Muscle of leg (tissue), 3 donors: ENCODE measurements at regions not wholly inside any gene's neighbourhood (a gene's known extent, or its start where the extent isn't known, plus 50 kb on each side); places are given as distances from the start of the nearest gene placed in this dataset.

Experiments used
- DNase-seq: peaks from one replicate; pipeline ENCODE4 v3.0.0; 2013
- H3K27ac ChIP-seq: one replicate; pipeline ENCODE4 v1.5.1; 2013; ENCODE audit warnings: mild to moderate bottlenecking, low read length, control low read depth
- H3K27me3 ChIP-seq: one replicate; pipeline ENCODE4 v1.6.1; 2013; ENCODE audit warnings: low read length; ENCODE audit not compliant: control insufficient read depth, insufficient read depth
- H3K36me3 ChIP-seq: one replicate; pipeline ENCODE4 v1.6.1; 2013; ENCODE audit warnings: low read length; ENCODE audit not compliant: control insufficient read depth, insufficient read depth
- H3K4me1 ChIP-seq: one replicate; pipeline ENCODE4 v1.6.1; 2013; ENCODE audit warnings: low read length; ENCODE audit not compliant: control insufficient read depth, insufficient read depth
- H3K4me3 ChIP-seq: one replicate; pipeline ENCODE4 v1.5.1; 2013; ENCODE audit warnings: low read length, control low read depth
- H3K9me3 ChIP-seq: replicated peaks from 2 replicates; pipeline ENCODE4 v1.6.1; 2013; ENCODE audit warnings: low read depth, low read length; ENCODE audit not compliant: control insufficient read depth
- WGBS: methylation state at CpG from one replicate; pipeline ENCODE4 v1.1.5; 2013; ENCODE audit warnings: missing lambda C conversion rate; ENCODE audit not compliant: insufficient coverage; 5-methylcytosine and 5-hydroxymethylcytosine counted together

DNA sequence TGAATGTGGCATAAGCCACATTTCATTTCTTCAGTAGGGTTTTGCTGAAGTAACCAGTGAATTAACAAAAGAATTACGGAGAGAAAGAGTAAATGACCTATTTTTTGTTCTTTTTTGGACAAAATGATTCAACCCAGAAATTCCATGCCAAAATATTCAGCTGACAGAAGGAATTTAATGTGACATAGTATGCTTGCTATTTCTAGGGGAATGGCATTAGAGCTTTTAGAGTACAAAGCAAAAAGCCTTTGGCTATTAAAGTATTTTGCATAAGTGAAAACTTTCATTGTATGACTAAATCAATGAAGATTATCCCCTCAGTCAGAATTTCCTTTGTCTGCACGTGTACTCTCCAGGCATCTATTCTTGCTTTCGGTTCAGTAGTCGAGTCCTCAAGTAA is 465.3 kb downstream of the COG6 start:
- no peak overlapping the region for H3K27ac ChIP-seq
- no peak overlapping the region for H3K4me3 ChIP-seq
- DNase-seq = peak; percentile 61
- H3K27me3 ChIP-seq = no peaks in the 10 kb centered on the region
- no peaks in the 10 kb centered on the region for H3K36me3 ChIP-seq
- WGBS = no CpG with 5 or more reads among the region's 4 CpGs
- H3K4me1 ChIP-seq = peaks cover 10% of the 10 kb centered on the region
- H3K9me3 ChIP-seq = peaks cover 4% of the 10 kb centered on the region

DNA sequence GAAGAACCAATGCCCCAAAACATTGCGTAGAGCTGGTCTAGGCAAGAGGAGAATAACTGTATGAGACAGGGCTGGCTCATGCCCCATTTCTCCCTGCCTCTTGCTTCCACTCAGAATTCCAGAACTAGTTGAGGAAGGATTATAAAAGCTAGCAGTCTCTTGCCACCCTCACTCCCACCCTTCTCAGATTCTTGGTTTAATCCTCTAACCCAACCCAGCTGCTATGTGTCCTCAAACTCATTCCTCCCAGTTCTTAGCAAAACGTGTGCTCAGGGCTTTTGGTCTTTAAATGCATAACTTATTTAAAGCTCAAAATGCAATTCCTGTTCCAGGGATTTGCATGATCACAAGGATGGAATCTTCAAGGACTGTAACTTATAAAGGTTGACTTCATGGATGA is 466.3 kb downstream of the COG6 start:
- Histone ChIP-seq H3K27ac (no peak overlapping the region), H3K27me3 (no peaks in the 10 kb centered on the region), H3K9me3 (peaks cover 4% of the 10 kb centered on the region), H3K36me3 (no peaks in the 10 kb centered on the region), H3K4me3 (no peak overlapping the region), H3K4me1 (peaks cover 19% of the 10 kb centered on the region)
- WGBS = no CpG with 5 or more reads among the region's 2 CpGs
- peak; percentile 40 for DNase-seq

DNA sequence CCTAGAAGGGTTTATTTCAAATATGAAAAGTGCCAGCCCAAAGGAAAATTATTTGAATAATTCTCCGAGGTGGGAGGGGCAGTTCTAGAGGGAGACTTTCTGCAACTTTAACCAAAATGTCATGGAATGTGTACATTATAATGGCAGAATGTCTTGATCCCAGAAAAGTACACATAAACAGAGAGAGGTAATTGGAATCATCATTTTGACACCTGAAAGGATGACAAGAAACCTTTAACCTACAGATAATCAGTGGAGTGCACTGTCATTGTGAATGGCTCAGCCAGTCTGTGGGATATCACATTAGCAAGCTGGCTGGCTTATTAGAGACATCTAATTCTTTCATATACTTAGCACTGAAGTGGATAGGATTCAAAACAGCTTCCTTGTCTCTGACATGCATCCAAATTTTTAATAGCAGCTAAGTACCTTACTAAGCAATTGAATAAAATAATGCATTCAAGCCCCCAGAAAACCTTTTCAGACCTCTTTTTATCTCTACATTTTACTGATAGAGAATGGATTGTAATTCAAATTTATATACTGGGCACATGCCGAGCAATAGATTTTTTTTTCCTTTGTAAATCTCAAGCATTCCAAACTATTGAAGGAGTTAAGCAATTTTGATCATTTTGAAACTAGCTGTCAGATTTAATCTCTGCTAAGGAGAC is 468.6 kb downstream of the COG6 start:
- H3K27me3 ChIP-seq = no peaks in the 10 kb centered on the region
- peaks cover 19% of the 10 kb centered on the region for H3K4me1 ChIP-seq
- peaks cover 4% of the 10 kb centered on the region for H3K9me3 ChIP-seq
- no peaks in the 10 kb centered on the region for H3K36me3 ChIP-seq
- H3K4me3 ChIP-seq = no peak overlapping the region
- no peak for DNase-seq
- H3K27ac ChIP-seq = no peak overlapping the region
- no CpG with 5 or more reads among the region's 2 CpGs for WGBS

DNA sequence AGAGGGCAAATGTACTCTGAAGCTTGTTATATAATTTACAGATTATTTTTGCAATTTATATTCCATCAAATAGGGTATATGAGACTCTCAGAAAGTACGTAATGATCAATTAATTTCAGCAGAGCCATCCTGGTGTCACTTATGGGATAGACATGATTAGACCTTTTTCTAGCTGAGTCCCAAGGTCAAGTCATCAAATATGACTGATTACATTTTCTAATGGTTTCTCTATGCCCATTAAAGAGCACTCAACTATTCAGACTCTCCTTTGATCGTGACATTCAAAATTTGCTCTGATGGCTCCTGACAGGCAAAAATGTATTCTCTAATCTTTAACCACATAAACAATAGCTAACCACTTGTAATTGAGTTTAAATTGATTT is 469.2 kb downstream of the COG6 start:
- Histone ChIP-seq H3K9me3 (peaks cover 5% of the 10 kb centered on the region), H3K36me3 (no peaks in the 10 kb centered on the region), H3K4me3 (no peak overlapping the region), H3K4me1 (peaks cover 19% of the 10 kb centered on the region), H3K27ac (no peak overlapping the region), H3K27me3 (no peaks in the 10 kb centered on the region)
- WGBS = no CpG with 5 or more reads among the region's 2 CpGs
- DNase-seq = no peak

DNA sequence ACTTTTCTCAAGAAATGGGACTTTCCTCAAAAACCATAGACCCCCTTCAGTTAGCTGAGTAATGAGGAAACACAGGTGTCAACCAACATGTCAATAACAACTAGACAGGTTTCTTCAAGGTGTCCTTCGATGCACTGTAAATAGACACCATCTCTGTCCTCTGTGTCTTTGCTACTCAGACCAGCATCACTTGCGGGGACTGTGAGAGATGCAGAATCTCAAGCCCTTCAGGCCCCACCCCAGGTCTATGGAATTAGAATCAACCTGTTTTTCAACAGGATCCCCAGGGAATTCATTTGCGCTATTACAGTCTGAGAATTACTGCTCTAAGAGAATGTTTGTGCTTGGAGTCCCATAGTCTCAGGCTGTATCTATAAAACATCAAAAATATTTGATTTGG is 469.9 kb downstream of the COG6 start:
- Histone ChIP-seq H3K4me1 (peaks cover 19% of the 10 kb centered on the region), H3K9me3 (peaks cover 2% of the 10 kb centered on the region), H3K36me3 (no peaks in the 10 kb centered on the region), H3K4me3 (no peak overlapping the region), H3K27me3 (no peaks in the 10 kb centered on the region), H3K27ac (no peak overlapping the region)
- DNase-seq = no peak
- 100% methylated on average over 1 of the region's 3 CpGs for WGBS

DNA sequence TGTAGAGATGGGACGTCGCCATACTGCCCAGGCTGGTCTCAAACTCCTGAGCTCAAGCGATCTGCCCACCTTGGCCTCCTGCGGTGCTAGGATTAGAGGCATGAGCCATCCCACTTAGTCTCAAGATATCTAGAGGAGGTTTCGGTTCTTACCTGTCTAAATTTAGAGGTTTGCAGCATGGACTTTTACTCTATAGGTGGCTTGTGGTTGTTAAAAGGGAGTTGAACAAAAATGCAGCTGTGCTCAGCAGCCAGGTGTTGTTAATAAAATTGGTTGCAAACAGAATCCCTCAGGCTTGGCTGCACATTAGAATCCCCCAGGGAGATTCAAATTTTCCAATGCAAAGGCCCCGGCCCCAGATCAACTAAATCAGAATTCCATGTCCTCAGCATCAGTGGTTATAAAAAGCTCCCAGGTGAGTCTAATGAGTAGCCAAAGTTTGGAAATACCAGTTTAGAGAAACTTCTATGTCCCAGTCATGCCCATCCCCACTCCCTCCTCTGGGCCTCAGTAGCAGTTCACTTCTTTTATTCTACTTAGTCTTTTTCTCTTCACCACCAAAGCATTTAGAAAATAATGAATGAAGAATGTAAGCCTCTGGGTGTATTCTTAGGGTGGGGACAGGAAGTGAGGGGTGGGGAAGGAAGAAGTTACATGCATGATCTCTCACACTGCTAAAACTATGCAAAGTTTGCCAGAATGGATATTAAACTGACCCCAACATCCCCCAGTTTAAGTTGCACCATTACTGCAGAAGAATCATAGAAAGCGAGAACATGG is 471.0 kb downstream of the COG6 start:
- Histone ChIP-seq H3K4me3 (no peak overlapping the region), H3K27ac (no peak overlapping the region), H3K36me3 (no peaks in the 10 kb centered on the region), H3K9me3 (peaks cover 2% of the 10 kb centered on the region), H3K27me3 (no peaks in the 10 kb centered on the region), H3K4me1 (peaks cover 18% of the 10 kb centered on the region)
- 65% methylated on average over 4 of the region's 7 CpGs for WGBS
- DNase-seq = peak; percentile 50

DNA sequence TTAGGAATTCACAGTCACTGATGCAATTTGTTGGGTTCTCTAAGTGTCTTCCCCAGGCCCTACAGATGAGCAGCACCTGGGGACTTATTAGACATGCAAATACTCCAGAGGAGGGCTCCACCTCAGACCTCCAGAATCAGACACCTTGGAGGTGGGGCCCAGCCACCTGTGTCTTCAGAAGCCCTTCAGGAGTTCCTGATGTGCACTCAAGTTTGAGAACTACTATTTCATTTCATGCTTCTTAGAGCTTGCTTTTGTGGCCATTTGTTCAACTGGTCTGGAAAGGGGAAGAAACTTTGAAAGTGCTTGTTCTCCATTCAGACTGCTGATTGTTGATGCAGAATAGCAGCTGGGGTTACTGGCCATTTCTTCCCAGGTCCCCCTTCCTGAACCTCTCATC is 472.0 kb downstream of the COG6 start:
- no peak for DNase-seq
- H3K9me3 ChIP-seq = peaks cover 2% of the 10 kb centered on the region

DNA sequence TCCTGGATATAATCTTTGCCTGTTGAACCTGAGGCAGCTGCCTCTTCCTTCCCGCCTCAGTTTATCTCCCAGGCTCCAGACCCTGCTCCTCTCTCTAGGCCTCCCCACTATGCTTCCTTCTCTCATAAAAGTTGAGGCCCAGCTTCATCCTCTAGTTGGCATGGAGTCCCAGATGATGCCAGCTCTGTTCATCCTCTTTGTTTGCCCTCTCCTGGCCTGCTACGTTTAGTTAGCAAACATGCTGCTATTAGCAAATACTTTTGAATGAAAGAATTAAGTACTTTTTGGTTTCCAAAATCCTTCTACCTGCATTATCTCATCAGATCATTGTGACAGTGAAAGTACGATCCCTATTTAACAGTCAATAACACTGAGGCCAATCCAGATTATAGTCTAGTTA is 472.5 kb downstream of the COG6 start:
- DNase-seq = no peak
- Histone ChIP-seq H3K27ac (no peak overlapping the region), H3K4me1 (peaks cover 11% of the 10 kb centered on the region), H3K9me3 (peaks cover 2% of the 10 kb centered on the region), H3K36me3 (no peaks in the 10 kb centered on the region), H3K4me3 (no peak overlapping the region), H3K27me3 (no peaks in the 10 kb centered on the region)
- WGBS = 80% methylated on average over 1 of the region's 3 CpGs

More for the DNA sequence above, 472.0 kb downstream of the COG6 start:
- Histone ChIP-seq H3K36me3 (no peaks in the 10 kb centered on the region), H3K4me1 (peaks cover 11% of the 10 kb centered on the region), H3K27ac (no peak overlapping the region), H3K4me3 (no peak overlapping the region), H3K27me3 (no peaks in the 10 kb centered on the region)

DNA sequence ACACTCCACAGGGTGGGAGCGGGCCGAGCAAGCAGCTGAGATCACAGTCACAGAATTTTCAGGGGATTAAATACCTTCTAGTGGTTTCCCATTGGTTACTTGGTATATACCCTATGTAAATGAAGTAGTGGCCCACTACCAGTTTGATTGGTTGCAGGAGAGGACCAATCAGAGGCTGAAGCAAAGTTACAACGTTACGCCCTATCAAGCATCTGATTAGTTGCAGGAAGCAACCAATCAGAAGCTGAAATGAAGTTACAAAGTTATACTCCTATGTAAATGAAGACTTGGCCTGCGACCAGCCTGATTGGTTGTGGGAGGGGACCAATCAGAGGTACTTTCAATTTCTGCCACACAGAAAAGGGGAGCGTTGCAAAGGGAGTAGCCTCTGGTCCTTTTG is 474.0 kb downstream of the COG6 start:
- 89% methylated on average over 2 of the region's 6 CpGs for WGBS
- Histone ChIP-seq H3K4me1 (peaks cover 11% of the 10 kb centered on the region), H3K27ac (no peak overlapping the region), H3K27me3 (no peaks in the 10 kb centered on the region), H3K36me3 (no peaks in the 10 kb centered on the region), H3K4me3 (no peak overlapping the region), H3K9me3 (peaks cover 2% of the 10 kb centered on the region)
- DNase-seq = no peak

DNA sequence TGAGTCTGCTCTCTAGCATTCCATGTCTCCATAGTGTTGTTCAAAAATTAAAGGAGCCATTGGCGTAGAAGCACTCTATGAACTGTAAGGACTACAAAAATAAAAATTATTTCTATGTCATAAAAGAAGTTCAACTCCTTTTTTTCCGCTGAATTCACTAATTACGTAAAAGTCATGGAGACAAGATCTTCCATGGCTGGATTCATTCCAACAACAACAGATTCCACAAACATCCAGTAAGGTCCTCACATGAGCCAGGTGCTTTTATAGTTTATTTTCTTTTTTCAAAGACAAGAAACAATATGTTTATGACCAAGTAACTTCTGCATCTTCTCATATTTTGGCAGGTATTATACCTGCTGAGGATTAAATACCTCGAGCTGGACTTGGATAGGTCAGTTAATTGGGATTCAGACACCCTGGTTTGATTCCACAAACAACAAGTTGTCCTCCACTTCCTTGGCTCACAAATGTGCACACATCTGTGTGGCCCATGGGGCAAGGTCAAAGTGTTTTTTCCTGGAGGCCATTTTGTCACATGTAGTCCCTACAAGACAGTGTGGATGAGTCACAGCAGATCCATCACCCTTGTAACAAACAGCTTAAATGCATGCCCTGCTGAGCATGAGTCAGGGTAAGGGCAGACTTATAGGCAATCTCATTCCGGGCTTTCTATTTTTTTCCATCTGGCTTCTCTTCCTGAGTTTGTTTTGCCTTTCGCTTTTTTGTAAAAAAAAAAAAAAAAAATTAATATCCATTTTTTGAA is 475.6 kb downstream of the COG6 start:
- Histone ChIP-seq H3K27me3 (no peaks in the 10 kb centered on the region), H3K36me3 (no peaks in the 10 kb centered on the region), H3K4me1 (peaks cover 6% of the 10 kb centered on the region), H3K9me3 (peaks cover 2% of the 10 kb centered on the region), H3K27ac (no peak overlapping the region), H3K4me3 (no peak overlapping the region)
- WGBS = 75% methylated on average over 1 of the region's 6 CpGs
- no peak for DNase-seq
